ENCODE measurements at regions not wholly inside any gene's neighbourhood (a gene's known extent, or its start where the extent isn't known, plus 50 kb on each side); places are given as distances from the start of the nearest gene placed in this dataset.
"Not testable (repeated sequence)": the region's sequence is repeated elsewhere in the genome, so short reads cannot be mapped to it uniquely, and the experiment has no call there.

GRCh38 chr9:41272879-41273548, 83.9 kb upstream of the ZNG1F start:
- DNase-seq = not testable (repeated sequence)

GRCh38 chr9:41270992-41271391, 81.9 kb upstream of the ZNG1F start:
- not testable (repeated sequence) for DNase-seq

- DNase-seq = not testable (repeated sequence)
Observed at GRCh38 chr9:41269471-41269870, 80.4 kb upstream of the ZNG1F start.

- DNase-seq = not testable (repeated sequence)
Observed at GRCh38 chr9:41269054-41269453, 79.9 kb upstream of the ZNG1F start.

GRCh38 chr9:41266602-41267001, 77.5 kb upstream of the ZNG1F start:
- not testable (repeated sequence) for DNase-seq

- not testable (repeated sequence) for DNase-seq
Observed at GRCh38 chr9:41266000-41266399, 76.9 kb upstream of the ZNG1F start.

- not testable (repeated sequence) for DNase-seq
Observed at GRCh38 chr9:41251973-41252372, 62.9 kb upstream of the ZNG1F start.

- DNase-seq = not testable (repeated sequence)
Observed at GRCh38 chr9:41251101-41251500, 62.0 kb upstream of the ZNG1F start.

- not testable (repeated sequence) for DNase-seq
Observed at GRCh38 chr9:41246702-41247101, 57.6 kb upstream of the ZNG1F start.

Measured in DMS79 (cell line).